Activated CD4-positive, alpha-beta T cell treated with anti-CD3 and anti-CD28 coated beads, Interleukin-2, amount 50 U/mL, for 16 hours (primary cell): ENCODE measurements at regions not wholly inside any gene's neighbourhood (a gene's known extent, or its start where the extent isn't known, plus 50 kb on each side); places are given as distances from the start of the nearest gene placed in this dataset.
A peak's percentile ranks its signal among the peaks of the same experiment; 100 is the strongest.

Experiments
- DNase-seq: peaks from one replicate; pipeline ENCODE4 v3.0.0-alpha.2; 2020

DNA sequence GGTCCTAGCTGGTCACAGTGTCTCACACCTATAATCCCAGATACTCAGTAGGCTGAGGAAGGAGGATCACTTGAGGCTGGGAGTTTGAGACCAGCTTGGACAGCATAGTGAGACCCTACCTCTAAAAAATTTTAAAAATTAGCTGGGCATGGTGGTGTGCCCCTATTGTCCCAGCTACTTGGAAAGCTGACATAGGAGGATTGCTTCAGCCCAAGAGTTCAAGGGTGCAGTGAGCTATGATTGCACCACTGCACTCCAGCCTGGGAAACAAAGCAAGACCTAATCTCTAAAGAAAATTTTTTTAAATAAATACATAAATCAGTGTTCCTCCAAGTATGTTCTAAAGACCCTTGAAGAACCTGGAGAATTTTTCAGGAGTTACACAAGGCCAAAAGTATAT lies 50.6 kb upstream of the GNAO1 start:
- no peak for DNase-seq

DNA sequence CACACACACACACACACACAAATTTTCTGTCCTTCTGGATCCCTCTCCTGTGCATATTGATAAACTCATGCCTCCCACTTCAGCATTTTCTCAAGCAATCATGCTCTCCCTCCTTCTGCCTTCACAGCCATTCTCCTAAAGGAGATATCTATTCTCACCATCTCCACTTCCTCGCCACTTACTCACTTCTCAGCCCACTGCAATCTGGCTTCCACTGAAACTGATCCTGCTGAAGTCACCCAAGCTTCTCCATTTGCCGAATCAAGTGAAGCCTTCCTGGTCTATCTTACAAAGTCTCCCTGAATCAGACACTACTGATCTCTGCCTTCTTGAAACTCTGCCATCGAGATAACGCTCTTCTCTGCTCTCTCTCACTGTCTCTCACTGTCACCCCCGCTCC lies 54.0 kb upstream of the GNAO1 start:
- DNase-seq = peak; percentile 3

DNA sequence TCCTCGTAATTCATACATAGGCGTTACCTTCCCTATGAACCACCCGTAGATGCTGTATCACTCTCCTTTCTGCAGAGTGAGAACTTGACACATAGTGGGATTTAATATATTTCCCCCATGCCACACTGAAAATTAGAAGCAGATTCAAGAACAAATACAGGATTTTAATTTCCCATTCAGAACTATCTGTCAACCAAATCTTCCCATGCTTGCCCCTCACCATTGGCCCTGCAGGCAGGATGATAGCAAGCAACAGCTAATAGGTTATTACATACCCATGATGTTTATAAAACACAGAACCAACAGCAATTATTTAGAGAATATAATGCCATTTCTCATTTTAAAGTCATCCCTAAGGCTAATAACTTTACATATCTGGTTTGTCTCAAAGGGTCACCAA lies 55.0 kb upstream of the GNAO1 start:
- DNase-seq = no peak

DNA sequence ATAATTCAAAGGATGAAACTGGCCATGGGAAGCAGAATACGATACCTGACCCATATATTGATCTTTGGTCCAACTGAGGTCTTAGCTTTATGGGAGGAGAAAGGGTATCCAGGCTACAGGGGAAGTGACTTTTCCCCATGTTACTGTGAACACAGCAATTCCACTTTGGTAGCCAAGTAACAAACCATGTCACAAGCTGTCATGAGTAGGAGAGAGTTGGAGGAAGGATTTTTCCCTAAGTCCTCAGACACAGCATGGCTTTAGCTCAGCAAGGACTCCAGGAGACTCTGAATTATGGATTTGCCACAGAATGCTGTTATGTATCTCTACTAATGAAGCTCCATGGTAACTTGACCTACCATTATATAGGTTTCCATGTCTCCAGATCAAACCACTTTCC lies 56.5 kb upstream of the GNAO1 start:
- no peak for DNase-seq

DNA sequence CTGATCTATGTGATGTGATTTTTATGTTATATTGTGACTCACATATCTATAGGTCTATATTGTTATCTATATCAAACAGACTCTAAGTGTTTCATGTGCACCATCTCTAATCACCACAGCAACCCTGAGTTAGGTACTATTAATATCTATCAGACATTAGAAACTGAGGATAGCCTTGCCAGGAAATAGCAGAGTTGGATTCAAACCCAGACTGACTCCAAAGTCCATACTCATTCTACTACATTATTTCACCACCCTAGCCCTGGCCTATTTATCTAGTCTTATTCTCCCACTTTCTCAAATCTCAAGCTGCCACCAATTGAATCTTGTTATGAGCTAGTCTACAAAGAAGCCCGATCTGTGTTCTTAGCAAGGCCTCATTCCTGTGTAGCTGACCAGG lies 65.4 kb upstream of the GNAO1 start:
- DNase-seq = no peak

- no peak for DNase-seq
These were observed 69.0 kb upstream of the GNAO1 start for GRCh38 chr16:56122251-56122650.

- no peak for DNase-seq
These were observed 70.2 kb upstream of the GNAO1 start for GRCh38 chr16:56121156-56121500.

DNA sequence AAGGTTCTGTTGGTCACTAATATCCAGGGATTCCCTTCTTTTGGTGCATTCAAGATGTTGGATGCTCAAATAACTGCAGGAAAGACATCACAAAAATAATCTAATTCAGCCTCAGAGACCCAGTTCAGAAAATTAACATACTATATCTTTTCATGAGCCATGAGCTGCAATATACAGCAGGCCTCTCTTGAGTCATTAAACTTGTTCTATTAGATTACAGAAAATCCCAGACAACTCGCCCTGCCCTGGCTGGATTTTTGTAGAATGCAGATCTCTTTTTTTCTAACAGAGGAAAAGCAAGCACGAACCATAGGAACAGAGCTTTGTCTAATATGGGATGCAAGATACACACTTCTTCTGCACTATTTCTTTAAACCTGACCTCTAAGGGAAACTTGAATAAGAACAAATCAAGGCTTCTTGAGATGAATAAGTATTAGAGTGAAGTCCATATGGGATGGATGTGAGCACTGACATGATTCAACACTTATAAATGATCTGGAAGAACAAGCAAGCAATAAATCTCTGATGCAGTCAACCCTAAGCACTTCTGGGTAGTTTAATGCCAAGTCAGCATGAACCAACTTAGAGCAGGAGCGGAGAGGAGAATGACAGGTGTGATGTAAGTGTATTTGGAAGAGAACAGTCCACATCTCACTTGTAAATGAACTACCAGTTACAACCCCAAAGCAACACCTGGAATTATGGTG lies 70.7 kb upstream of the GNAO1 start:
- DNase-seq = no peak

GRCh38 chr16:56119133-56119532 lies 72.2 kb upstream of the GNAO1 start:
- DNase-seq = peak; percentile 31

DNA sequence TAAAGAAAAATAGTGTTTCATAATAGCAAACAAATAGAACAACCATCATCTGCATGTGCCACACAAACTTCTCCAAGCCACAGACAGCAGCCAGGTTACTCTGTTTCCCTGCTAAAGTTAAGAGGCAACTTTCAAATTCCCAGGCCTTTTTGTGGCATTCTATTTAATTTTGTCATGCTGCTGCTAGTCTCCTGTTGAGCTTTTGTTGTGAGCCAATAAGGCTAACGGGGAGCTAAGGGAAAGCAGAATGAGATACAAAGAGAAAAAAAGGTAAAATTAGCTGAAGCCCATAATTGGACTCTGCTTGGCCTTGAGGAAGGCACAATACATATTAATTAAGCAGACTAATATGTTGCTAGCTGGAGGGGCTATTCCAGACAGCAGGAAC lies 74.7 kb upstream of the GNAO1 start:
- no peak for DNase-seq

DNA sequence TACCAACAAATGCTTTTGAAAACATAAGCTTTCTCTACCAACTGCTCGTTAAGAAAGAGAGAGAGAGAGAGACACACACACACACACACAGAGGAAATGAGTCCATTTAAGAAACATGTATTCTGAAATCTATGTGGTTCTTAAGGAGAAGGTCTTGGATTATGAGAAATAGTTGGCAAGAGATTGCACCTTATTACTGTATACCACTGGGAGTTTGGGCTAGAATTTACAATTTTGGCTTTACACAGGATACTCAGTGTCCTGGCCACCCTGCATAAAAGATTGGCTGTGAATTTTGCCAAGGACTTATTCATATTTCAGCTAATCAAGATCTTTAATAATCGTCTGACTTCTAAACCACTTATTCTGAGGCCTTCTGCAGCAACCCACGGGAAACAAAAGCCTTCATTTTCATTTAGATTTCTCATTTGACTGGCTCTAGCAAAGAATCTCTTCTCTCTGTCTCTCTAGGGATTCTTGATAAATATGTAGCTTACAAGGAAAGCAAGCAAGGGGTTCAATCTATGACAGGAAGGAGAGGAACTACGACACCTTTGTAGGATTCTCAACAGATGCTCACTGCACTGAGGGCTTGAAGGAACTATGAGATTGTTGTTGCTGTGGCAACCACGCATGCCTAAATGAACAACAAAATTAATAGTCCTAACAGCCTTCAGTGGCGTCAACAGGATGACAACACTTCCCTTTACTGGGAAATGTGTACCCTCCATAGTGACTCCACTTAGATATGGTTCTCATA lies 75.3 kb upstream of the GNAO1 start:
- DNase-seq = no peak

DNA sequence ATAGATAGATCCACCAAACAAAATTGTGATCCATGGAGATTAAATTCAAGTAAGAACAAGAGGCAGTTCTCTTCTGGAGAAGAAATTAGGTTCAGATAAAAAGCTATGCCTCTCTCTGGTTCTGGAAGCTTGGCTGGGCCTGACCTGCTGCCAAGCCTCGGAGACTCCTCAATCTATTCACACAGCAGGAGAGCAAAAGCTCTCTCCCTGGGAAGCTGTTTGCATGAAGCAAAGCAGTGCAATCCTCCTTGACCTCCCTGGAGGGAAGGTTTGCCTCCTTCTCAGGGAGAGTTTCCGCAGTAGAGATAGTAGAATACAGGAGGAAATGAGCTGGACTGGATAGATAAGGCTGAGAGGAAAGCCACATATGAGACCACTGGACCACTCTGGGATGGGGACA lies 78.1 kb upstream of the GNAO1 start:
- no peak for DNase-seq

GRCh38 chr16:56111100-56111499 lies 80.2 kb upstream of the GNAO1 start:
- DNase-seq = no peak

- DNase-seq = no peak
These were observed 81.3 kb upstream of the GNAO1 start for GRCh38 chr16:56109994-56110393.

DNA sequence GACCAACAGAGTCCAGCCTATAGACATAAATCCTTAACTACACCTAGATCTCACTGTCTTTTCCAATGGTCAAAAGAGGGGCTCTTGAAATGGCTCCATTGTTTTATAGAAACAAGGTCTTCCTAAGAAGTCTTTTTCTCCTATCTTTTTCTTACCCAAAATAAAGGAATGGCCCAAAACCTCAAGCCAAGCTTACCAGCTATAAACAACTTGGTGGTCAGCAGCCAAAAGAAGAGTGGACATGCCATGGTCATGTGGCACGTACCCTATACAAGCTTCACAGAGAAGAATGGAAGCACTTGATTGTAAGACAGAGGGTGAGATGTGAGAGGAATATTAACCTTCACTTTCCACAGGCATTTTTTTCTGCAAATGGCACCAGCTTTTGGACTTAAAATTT lies 82.1 kb upstream of the GNAO1 start:
- no peak for DNase-seq

DNA sequence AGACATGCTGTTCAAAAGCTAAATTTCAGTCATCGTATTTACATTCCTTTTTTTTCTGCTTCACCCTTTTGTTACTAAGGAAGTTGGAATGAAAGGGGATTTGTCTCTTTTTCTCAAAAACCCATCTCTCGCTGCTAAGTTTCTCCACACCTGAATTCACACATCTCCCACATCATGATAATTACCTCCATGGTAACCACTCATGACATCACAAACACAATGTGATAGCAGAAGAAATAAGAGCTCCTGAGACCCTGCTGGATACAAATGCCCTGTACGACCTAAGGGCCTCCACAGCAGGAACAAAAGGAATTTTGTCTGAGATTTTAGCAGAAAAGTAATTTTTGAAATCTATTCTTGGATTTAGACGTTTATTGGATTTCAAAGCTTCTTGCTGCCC lies 82.6 kb upstream of the GNAO1 start:
- DNase-seq = no peak

- DNase-seq = no peak
These were observed 83.2 kb upstream of the GNAO1 start for GRCh38 chr16:56108056-56108471.

GRCh38 chr16:56106527-56106926 lies 84.8 kb upstream of the GNAO1 start:
- no peak for DNase-seq

- DNase-seq = no peak
These were observed 88.4 kb upstream of the GNAO1 start for GRCh38 chr16:56102906-56103305.

DNA sequence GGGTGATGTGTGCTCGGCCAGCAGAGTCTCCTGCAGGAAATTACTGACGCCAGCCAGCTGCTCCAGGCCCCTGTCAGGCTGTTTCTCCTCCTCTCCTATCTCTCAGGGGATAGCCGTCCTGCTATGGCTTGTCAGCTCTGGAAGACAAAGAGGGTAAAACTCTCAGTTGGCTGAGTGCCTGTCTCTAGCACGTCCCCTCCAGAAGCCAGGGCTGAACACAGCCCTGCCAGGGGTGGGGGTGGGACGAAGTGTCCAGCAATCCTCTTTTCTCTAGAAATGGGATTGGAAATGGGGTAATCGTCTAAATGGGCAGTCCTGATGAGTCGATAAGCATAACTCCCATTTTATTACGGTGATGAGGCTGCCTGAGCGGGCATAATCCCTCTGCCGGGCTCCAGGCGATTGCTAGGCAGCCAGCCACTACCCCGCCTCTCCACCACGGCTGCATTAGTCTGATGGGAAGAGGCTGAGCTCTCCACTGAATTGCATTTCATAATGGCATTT lies 89.1 kb upstream of the GNAO1 start:
- DNase-seq = no peak

DNA sequence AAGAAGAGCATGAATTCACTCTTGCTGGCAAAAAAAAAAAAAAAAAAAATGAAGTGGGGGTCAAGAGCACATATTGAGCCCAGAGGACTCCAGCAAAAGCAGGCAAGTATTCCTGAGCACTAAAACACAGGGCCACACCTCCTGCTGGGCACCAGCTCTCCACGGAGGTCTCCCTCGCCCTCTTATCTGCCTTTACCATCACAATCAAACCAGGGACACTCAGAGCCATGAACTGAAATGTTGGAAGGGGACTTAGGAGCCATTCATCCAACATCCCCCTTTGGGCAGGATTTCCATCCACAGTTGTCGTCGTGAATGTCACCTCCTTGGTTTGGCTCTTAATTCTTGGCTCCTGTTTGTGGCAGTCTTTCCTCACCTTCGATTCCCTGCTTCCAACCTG lies 89.8 kb upstream of the GNAO1 start:
- no peak for DNase-seq

DNA sequence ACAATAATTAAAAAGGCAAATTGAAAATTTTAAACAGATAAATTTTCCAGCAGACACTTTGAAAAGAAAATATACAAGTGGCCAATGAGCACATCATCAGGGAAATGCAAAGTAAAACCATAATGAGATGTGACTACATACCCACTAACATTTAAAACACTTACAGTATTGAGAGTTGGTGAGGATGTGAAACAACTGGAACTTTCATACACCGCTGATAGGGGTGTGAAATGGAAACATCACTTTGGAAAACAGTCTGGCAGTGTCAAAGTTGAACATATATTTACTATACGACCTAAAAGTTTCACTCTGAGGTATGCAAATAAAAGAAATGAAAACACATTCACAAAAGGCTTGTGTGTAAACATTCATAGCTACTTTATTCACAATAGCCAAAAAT lies 94.0 kb upstream of the GNAO1 start:
- DNase-seq = no peak

- no peak for DNase-seq
These were observed 97.1 kb upstream of the GNAO1 start for GRCh38 chr16:56094231-56094630.

DNA sequence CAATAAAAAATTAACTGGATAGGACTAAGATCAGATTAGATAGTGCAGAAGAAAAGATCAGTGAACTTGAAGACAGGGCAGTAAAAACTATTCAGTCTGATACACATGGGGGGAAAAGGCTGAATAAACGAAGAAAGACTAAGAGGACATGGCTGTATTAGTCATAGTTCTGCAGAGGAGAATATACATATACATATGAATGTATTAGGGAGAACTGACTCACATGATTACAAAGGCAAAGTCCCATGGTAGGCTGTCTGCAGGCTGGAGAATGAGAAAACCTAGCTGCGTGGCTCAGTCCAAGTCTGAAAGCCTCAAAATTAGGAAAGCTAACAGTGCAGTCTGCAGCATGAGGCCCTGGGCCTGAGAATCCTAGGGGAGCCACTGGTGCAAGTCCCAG lies 98.2 kb upstream of the GNAO1 start:
- no peak for DNase-seq

DNA sequence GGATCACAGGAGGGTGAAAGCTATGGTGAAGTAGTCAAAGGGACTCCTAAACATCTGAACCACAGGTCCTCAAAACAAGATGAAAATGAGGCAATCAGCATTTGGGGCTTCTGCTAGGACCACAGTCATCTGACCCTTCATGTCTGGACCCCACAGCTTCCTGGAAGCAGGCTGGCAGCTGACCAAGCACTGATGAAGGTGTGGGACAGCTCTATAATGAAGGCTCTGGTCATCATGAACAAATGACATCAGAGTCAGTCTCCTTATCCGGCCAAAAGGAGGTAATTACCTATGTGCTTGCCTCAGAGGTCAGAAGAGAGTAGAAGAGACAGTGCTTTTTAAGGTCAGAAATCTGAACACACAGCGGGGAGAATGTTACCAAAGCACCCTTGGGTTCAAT lies 101.2 kb upstream of the GNAO1 start:
- DNase-seq = no peak
